GM19239 (cell line): ENCODE measurements at regions not wholly inside any gene's neighbourhood (a gene's known extent, or its start where the extent isn't known, plus 50 kb on each side); places are given as distances from the start of the nearest gene placed in this dataset.

ENCODE experiments used
- DNase-seq: peaks from one replicate; pipeline ENCODE4 v3.0.0; 2011; ENCODE audit warnings: low spot score; ENCODE audit not compliant: insufficient read length
- FAIRE-seq: peaks from 2 replicates; lab custom pipeline; 2011; peaks lifted over from hg19 to GRCh38; lab: Jason Lieb, UNC

GRCh38 chr3:72418856-72419255 lies 429.4 kb downstream of the SHQ1 start:
- FAIRE-seq (no peak), DNase-seq (no peak)

- FAIRE-seq (no peak), DNase-seq (no peak)
Measured at GRCh38 chr3:72418244-72418643, 430.0 kb downstream of the SHQ1 start.

GRCh38 chr3:72414481-72415016 lies 433.7 kb downstream of the SHQ1 start:
- peak; percentile 52 for FAIRE-seq
- no peak for DNase-seq

- no peak for DNase-seq
- FAIRE-seq: no peak
Measured at GRCh38 chr3:72413228-72413627, 435.0 kb downstream of the SHQ1 start.

- FAIRE-seq (peak; percentile 4), DNase-seq (no peak)
Measured at GRCh38 chr3:72412340-72412956, 435.8 kb downstream of the SHQ1 start.

- no peak for FAIRE-seq
- DNase-seq: no peak
Measured at GRCh38 chr3:72411843-72412242, 436.4 kb downstream of the SHQ1 start.

GRCh38 chr3:72411126-72411525 lies 437.1 kb downstream of the SHQ1 start:
- FAIRE-seq (peak; percentile 52), DNase-seq (no peak)

- no peak for FAIRE-seq
- DNase-seq: no peak
Measured at GRCh38 chr3:72408983-72409779, 439.1 kb downstream of the SHQ1 start.

- FAIRE-seq: no peak
- no peak for DNase-seq
Measured at GRCh38 chr3:72407766-72408165, 440.5 kb downstream of the SHQ1 start.

GRCh38 chr3:72405943-72406566 lies 442.2 kb downstream of the SHQ1 start:
- peak; percentile 37 for FAIRE-seq

GRCh38 chr3:72401005-72401545 lies 447.2 kb downstream of the SHQ1 start:
- FAIRE-seq (no peak), DNase-seq (no peak)

More at GRCh38 chr3:72405943-72406566, 442.2 kb downstream of the SHQ1 start:
- DNase-seq: no peak

GRCh38 chr3:72398781-72399180 lies 449.5 kb downstream of the SHQ1 start:
- no peak for DNase-seq
- no peak for FAIRE-seq

GRCh38 chr3:72397586-72397985 lies 450.7 kb downstream of the SHQ1 start:
- DNase-seq: no peak
- no peak for FAIRE-seq

- no peak for FAIRE-seq
- DNase-seq: no peak
Measured at GRCh38 chr3:72396899-72397298, 451.3 kb downstream of the SHQ1 start.

- DNase-seq: no peak
Measured at GRCh38 chr3:72395776-72396311, 452.4 kb downstream of the SHQ1 start.

GRCh38 chr3:72393455-72393854 lies 454.8 kb downstream of the SHQ1 start:
- FAIRE-seq: no peak

More at GRCh38 chr3:72395776-72396311, 452.4 kb downstream of the SHQ1 start:
- FAIRE-seq: no peak

GRCh38 chr3:72391659-72392058 lies 456.6 kb downstream of the SHQ1 start:
- FAIRE-seq (no peak), DNase-seq (no peak)

More at GRCh38 chr3:72393455-72393854, 454.8 kb downstream of the SHQ1 start:
- no peak for DNase-seq

GRCh38 chr3:72390841-72391240 lies 457.4 kb downstream of the SHQ1 start:
- no peak for DNase-seq
- no peak for FAIRE-seq

- DNase-seq (no peak), FAIRE-seq (no peak)
Measured at GRCh38 chr3:72388644-72389043, 459.6 kb downstream of the SHQ1 start.

GRCh38 chr3:72388117-72388516 lies 460.1 kb downstream of the SHQ1 start:
- no peak for FAIRE-seq
- no peak for DNase-seq
